SK-N-MC (cell line): ENCODE measurements at regions not wholly inside any gene's neighbourhood (a gene's known extent, or its start where the extent isn't known, plus 50 kb on each side); places are given as distances from the start of the nearest gene placed in this dataset.

Source experiments
- EZH2 ChIP-seq: fragments of 200-600 bp; sonication (generic); IDR thresholded peaks from one replicate; pipeline ENCODE4 v1.6.1; 2017; ENCODE audit warnings: antibody characterized with exemption
- POLR2AphosphoS5 ChIP-seq: IDR thresholded peaks from 2 replicates; pipeline ENCODE4 v1.6.1; 2012; ENCODE audit warnings: mild to moderate bottlenecking, low read depth, low read length, borderline replicate concordance

DNA sequence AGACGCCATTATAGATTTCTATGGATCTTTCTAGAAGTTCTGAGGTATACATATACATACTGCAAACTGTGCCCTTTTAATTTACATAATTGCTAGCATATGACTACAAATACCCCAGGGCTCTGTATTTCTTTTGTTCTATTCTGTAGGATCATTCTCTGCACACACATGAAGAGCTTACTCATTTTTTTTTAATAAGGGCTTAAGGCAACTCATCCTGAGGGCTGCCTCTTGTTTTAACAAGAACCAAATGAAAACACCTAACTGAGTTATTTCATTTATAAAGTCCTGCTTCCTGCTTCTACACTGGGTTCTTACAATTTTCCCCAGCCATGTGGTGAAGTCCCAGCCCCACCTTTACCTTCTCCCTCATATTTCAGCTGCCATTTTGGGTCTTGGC is 390.5 kb downstream of the IRS1 start:
- TF ChIP-seq EZH2 (no peak), POLR2AphosphoS5 (no peak)
